Fibroblast of mammary gland (primary cell): ENCODE measurements at regions not wholly inside any gene's neighbourhood (a gene's known extent, or its start where the extent isn't known, plus 50 kb on each side); places are given as distances from the start of the nearest gene placed in this dataset.

Experiments used
- DNase-seq: peaks from one replicate; pipeline ENCODE4 v3.0.0-alpha.2; 2010; ENCODE audit warnings: low read depth
- H3K4me3 ChIP-seq: 2 replicates; pipeline ENCODE4 v1.5.1; 2011; ENCODE audit warnings: low read depth, mild to moderate bottlenecking, low read length, moderate library complexity; ENCODE audit not compliant: control insufficient read depth
- CTCF ChIP-seq: conservative IDR thresholded peaks from 2 replicates; pipeline ENCODE4 v1.5.1; 2011; ENCODE audit warnings: low read depth, low read length, inconsistent platforms; ENCODE audit not compliant: control insufficient read depth, insufficient read depth

- no peak for DNase-seq
- no peak overlapping the region for H3K4me3 ChIP-seq
- TF ChIP-seq CTCF, result no peak
Measured at GRCh38 chr10:100687143-100688003, 58.0 kb upstream of the PAX2 start.

- no peak overlapping the region for H3K4me3 ChIP-seq
- no peak for DNase-seq
- TF ChIP-seq CTCF, result no peak
Measured at GRCh38 chr10:100688201-100688600, 57.2 kb upstream of the PAX2 start.

DNA sequence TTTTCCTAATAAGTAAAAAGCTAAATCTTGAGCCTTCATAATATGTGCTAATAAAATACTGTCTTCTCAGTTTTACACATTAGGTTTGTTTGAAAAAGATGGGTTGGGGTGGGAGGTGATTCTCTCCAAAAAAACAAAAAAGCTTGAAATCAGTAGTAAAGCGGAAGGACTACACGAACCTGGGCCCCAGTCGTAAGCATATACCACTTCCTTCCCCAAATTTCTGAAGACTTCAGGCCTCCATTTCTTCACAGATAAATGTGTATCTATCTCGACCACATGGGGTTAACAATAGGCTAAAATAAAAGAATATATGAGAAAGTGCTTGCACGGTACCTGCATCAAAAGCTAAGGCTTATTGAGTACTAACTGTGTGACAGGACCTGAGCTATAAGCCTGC lies 51.6 kb upstream of the PAX2 start:
- TF ChIP-seq CTCF, result no peak
- H3K4me3 ChIP-seq, result no peak overlapping the region
- no peak for DNase-seq
